SKM-1 treated with dmso at 0.1 percent for 144 hours (cell line): ENCODE measurements at regions not wholly inside any gene's neighbourhood (a gene's known extent, or its start where the extent isn't known, plus 50 kb on each side); places are given as distances from the start of the nearest gene placed in this dataset.
"Not testable (repeated sequence)": the region's sequence is repeated elsewhere in the genome, so short reads cannot be mapped to it uniquely, and the experiment has no call there.

Experiments
- DNase-seq: peaks from one replicate; lab custom pipeline; 2025; ENCODE audit not compliant: unreplicated experiment; lab: John Stamatoyannopoulos, UW

DNA sequence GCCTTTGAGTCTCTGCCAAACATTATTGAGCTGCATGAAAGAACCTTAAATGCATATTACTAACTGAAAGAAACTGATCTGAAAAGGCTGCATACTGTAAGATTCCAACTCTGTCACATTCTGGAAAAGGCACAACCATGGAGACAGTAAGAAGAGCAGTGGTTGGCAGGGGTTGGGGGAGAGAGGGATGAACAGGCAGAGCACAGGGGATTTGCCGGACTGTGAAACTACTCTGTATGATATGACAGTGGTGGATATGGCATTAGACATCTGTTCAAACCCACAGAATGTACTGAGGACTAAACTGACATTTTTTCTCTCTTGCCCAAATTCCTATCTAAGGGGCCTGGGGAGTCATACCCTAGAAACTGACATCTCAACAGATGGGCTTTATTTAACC, 138.4 kb downstream of the KCNJ12 start:
- DNase-seq: not testable (repeated sequence)

DNA sequence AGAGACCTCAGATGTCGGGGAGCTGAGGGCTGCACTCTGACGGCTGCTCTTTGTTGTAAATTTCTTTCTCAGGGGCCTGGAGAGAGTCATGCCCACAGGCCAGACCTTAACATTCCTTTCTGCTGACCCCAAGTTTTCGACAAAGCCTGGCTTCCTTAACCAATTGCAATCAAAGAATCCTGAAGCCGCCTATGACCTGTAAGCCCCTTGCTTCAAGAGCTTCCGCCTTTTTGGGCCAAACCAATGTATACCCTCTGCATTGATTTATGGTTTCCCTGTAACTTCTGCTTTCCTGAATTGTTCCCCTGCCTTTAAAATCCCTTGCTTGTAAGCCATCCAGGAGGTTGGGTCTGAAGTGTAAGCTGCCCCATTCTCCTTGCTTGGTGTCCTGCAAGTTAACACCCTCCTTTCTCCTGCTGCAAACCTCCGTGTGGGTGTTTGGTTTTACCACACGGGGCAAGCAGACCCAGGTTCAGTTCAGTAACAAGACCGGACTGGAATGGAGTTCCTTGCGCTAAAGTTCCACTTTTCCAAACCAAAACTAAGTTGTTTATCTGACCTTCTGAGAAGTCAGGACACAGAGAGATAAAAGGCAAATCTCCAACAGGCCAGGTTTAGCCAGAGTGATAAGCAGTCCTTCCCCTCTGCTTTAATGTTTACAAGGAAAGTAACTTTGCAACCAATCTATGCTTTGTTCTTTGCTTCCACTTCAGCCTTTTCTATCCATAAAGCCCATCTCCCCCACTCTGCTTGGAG, 141.6 kb downstream of the KCNJ12 start:
- no peak for DNase-seq

DNA sequence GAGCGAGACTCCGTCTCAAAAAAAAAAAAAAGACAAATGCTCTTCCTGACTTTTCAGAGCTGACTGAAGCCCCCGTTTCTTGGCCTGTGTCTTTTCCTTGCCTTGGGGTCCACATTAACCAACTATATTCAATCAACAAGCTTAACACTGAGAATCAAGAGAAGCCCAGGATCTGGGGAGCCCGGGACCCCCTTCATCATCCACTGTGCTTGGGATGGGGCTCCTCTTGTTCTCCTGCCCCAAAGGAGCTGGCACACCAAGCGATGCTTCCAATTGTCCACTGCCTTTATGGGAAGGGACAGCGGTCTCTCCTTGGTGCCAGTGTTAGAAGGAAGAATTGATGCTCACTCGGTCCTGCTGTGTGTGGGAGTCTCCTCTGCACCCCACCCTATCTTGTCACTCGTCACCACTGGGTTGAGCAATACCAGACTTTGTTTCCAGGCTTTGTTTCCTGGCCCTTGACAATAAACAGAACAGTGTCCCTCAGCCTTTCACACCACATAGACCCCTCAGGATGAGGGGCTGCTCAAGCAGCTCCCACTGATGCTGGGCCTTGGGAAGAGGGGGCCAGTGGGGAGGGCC, 146.7 kb downstream of the KCNJ12 start:
- DNase-seq: no peak

DNA sequence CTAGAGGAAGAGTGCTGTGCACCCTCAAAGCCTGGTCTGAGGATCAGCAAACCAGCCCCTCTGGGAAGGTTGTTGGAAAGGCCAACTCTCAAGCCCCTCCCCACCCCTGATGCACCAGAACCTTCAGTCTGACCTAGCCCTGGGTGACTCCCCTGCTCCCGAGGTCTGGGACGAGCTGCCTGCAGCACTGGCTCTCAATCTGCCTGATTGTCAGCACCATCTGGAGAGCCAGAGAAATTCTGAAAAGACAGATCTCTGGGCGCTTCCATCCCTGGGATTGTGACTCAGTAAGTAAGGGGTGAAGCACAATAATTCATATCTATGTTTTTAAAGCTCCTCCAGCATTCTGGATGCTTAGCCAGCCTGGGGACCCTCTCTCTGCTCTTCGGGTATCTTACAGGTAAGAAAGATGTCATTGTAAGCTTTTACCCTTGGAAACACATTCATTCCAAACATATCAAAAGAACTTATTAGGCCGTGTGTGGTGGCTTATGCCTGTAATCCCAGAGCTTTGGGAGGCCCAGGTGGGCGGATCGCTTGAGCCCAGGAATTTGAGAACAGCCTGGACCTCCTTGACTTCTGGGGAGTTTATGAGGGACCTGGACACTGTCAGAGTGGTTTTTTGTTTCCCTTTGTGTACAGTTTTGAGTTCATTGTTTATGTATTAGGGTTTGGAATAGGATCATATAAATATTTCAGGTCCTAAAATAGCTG, 147.5 kb downstream of the KCNJ12 start:
- no peak for DNase-seq

DNA sequence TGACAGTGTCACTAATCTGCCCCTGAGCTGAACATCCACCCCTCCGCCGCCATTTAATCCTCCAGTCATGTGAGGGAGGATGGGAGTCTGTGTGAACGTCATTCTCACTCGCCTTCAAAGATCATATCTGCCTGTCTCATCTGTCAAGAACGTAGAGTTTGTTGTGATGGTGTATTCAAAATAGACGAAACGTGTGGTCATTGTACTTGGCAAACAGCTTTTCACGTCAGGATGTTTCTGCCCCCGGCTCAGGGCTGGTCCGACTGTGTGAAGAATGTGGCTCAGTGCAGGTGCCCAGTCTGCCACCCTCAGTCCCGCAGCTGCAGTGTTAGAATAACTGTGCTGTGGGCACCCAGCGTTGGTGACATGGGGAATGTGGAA, 148.0 kb downstream of the KCNJ12 start:
- no peak for DNase-seq

DNA sequence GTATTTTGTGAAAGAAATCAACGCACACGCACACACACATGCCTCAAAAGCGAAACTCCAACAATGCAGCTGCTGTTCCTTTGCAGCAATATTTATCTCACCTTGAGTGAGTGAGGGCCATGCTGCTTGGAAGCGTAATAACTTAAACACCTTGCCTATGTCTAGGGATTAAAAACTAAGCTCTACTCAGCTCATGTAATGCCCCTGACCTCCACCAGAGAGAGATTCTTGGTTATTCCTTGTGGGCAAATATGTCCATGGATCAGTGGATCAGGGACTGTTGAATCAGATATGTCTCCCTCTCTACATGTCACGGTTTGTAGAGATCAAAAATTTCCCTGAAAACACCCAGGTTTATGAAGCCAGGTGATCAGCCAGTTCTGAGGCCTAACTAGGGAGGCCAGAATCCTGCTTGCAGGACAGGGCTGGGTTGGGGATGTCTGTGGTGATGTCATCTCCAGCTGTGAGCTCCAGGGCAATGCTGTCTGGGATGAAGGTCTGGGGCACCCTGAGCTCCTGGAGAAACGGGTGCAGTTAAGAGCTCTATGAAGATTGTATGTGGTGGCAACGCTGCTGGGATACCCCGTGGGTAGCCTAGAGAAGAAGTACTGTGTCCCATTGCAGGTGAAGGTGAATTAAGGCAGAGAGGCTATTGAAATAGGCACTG, 149.4 kb downstream of the KCNJ12 start:
- DNase-seq: no peak

DNA sequence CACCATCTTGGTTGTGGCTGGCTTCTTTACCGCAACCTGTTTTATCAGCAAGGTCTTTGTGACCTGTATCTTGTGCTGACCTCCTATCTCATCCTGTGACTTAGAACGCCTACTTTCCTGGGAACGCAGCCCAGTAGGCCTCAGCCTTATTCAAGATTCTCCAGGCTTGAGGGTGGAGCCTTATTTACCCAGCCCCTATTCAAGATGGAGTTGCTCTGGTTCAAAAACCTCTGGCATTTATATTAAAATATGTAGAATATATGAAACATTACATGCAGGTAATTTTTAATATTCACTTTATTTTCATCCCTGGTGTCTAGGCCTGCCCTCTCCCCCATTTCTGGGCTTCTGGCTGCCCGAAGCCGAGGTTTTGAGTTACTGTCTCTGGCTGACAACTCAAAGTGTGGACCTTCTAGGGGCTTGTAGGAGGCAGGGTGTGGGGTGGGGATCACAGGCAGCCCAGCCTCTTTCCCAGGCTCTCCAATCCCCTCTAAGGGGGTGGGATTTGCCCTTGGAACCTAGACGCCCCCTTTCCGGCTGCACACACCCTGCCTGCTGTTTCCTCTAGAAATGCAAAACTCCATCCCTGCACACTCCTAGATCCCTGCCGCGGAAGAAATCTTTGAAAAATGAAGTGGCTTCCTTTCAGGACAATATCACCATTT, 152.0 kb downstream of the KCNJ12 start:
- DNase-seq: no peak

DNA sequence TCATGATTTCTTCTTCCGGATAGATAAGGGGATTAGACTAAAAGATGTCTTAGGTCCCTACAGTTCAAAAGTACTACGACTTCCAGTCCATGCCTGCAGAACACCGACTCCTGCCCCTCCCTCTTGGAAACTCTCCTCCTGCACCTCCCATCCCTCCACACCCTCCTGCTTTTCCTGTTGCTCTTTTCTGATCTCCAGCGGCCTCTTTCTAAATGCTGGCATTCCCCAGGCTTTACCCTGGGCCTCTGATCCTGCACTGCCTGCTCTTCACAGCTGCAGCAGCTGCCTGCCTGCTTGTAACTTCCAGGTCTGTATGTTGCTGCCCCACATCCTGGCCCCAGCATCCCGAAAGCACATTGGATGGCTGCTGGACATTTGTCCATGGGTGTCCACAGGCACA, 154.2 kb downstream of the KCNJ12 start:
- no peak for DNase-seq

DNA sequence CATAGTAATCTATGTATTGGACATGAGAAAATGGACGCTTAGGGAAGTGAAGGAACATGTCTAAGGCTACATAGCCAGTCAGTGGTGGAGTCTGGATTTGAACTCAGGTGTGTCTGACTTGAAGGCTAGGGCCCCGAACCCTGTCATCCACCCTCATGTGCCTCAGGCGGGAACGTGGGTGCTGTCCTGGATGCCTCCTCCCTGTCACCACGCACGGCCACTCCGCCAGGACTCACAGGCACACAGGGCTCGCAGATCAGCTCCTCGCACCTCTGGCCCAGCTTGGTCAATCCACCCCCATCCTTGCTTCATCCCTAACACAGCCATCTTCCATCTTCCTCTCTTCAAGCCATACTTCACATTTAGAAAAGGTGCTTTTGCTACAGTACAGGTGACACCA, 154.7 kb downstream of the KCNJ12 start:
- no peak for DNase-seq

DNA sequence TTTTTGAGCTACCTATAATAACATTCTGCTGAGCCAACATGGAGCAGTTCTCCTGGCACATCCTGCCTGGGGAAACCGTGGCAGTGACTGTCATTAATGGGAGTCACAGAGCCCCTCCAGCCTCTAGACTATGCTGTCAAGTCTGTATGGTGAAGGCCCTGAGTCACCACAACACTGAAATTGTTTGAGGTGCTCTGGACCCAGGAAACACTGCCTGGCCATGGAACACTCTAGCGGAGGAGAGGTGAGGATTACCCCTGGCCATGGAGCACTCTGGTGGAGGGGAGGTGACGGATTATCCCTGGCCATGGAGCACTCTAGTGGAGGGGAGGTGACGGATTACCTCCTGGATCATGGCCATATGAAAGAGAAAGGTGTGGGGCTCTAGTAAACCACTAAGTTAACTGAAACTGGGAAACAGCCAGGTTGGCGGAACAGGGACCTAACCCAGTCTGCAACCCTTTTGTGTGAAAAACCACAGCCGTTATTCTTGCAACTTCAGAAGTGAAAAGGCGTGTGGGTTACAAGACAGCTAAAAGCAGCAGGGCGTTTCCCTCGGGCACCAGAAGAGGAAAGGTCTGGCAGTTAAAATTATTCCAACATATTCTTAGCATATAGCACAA, 156.7 kb downstream of the KCNJ12 start:
- DNase-seq: no peak

DNA sequence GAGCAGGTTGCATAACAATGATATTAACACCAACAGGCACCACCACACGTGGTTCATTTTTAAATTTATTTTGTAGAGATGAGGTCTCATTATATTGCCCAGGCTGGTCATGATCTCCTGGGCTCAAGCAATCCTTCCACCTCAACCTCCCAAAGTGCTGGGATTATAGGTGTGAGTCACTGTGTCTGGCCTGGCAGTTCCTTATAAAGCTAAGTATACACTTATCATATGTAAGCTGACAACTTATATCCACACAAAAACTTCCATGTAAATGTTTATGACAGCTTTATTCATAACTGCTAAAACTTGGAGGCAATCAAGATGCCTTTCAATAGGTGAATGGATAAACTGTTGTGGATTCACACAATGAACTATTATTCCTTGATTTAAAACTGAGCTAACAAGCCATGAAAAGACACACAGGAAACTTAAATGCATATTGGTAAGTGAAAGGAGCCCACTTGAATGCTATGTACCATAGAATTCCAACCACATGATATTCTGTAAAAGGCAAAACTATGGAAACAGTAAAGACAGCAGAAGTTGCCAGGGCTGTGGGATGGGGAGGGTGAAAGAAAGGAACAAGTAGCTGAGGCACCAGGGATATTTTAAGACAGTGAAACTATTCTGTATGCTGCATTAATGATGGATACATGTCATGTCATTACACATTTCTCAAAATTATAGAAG, 156.5 kb upstream of the KCNJ18 start:
- no peak for DNase-seq

DNA sequence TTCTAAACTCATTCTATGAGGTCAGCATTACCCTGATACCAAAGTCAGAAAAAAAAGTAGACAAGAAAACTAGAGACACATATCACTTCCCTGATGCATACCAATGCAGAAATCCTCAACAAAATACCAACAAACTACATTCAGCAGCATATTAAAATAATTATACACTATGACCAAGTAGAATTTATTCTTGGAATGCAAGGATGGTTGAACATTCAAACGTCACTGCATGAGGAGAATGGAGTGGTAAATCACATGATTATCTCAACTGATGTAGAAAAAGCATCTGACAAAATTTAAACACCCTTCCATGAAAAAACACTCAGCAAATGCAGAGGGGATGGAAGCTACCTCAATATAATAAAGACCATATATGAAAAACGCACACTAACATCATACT, 155.0 kb upstream of the KCNJ18 start:
- no peak for DNase-seq

DNA sequence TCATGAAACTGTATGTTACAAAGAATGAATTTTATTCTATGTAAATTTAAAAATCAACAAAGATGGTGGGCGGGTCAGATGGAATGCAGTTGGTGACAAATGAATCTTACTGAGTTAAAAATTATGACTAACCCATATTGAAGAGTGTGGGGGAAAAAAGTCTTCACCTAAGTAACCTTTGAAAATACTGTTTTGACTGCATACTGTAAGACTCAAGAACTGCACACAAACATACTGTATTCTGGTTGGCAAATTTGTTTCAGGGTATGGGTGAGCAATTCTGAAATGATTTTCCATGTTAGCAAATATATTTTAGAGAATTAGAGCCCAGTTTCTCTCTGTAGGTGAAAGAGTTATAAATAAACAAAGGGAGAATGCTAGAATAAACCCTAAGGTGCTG, 153.7 kb upstream of the KCNJ18 start:
- DNase-seq: no peak

DNA sequence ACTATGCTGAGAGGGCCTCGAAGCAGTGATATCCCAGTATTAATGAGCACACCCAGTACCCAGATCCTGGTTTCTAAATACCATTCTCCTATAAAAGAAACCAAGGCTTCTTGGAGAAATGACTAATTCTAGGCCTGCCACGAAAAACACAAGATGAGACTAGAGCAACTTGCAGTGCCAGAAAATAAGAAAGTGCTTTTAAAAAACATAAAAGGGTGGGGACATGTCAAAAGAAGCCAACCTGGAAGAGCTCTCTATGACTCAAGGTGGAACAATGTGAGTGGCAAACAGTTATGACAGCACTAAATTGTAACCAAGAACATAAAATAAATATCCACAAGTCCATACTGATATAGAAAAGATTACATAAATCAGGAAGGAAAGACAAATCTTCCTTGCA, 153.2 kb upstream of the KCNJ18 start:
- no peak for DNase-seq

DNA sequence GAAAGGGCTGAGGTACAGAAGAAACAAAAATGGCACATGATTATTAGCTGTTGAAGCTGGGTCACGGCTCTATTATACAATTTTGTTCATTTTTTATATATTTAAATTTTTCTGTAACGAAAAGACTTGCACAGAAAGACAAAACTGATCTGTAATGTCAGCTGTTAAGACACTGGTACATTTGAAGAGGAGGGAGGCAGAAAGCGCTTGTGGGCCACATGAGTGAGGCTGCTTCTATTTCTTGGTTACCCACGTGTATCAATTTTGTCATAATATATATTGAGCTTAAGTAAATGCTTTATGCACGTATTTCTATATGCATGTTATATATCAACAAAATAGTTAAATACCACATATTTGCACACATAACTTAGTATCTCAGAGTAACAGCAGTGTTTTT, 151.8 kb upstream of the KCNJ18 start:
- no peak for DNase-seq

DNA sequence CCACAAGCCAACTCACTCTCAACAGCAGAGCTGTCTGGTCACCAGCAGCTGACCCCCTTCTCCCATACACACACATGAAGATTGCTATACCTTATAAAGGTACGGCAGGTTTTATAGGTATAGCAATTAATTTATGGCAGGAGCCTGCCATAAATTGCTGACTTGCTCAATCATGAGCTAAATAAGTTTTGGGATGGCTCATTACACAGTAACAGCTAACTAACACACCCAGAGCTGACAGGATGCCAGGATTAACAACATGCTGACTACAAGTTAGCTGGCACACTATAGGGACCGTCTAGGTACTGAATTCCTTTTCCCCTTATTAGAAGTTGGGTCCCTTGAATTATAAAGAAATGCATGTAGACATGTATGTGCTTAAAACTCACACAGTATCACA, 150.3 kb upstream of the KCNJ18 start:
- no peak for DNase-seq

DNA sequence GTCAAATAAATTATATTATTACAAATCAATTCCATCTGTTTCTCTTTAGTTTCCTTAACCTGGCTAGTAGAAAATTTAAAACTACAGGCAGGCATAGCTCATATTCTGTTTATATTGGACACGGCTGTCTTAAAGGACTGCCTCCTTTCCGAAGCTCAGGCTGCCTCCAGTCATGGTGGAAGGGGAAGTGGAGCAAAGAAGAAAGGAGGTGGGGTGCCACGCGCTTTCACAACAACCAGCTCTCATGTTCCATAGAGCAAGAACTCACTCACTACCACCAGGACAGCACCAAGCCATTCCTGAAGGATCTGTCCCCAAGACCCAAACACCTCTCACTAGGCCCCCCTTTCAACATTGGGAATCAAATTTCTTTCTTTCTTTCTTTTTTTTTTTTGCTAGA, 149.3 kb upstream of the KCNJ18 start:
- DNase-seq: no peak

DNA sequence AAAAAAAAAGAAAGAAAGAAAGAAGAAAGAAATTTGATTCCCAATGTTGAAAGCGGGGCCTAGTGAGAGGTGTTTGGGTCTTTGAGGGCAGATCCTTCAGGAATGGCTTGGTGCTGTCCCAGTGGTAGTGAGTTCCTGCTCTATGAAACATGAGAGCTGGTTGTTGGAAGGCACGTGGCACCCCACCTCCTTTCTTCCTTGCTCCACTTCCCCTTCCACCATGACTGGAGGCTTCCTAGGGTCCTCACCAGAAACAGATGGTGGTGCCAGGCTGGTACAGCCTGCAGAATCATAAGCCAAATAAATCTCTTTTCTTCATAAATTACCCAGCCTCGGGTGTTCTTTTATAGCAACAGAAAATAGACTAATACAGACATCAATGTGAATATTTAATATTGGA, 147.3 kb upstream of the KCNJ18 start:
- DNase-seq: no peak

DNA sequence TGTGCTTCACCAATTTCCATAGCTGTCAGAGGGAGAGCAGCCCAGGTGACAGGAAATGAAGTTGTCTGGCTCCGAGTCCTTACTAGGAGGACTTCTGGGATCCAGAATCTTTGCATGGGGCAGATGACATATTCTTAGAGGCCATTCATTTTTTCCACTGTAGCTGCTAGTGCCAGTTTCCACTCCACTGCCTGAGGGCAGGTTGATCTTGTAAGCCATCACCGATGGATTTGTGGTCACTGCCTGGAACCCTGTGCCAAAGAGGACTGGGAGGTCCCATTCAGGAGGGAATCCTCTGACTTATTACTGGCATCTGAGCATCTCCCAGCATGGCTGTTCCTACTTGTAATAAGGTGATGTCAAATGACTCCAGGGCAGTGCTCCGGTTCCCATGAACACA, 144.1 kb upstream of the KCNJ18 start:
- DNase-seq: no peak

DNA sequence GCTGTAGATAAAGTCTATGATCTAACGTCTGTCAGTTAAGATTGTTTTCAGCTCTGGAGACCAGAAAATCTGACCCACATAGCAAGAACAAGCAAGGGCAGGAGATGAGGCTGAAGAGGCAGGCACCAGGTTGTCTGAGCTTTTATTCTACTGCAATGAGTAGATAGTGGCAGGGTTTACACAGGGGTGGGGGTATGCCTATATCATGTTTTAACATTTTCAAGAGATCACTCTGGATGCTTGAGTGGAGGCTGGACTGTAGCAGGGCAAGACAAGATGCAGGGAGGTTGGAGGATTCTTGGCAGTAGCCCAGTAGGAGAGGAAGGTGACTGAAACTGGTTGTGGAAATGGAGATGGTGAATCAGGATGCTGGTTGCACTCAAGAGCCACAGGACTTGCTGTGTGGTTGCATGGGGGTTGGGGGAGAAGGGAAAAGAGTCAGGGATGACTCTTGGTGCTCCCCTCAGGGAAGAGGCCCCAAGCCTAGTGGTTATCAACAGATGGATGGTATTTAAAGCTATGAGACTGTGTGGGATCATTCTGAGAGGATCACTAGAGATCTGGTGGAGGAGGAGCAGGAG, 143.1 kb upstream of the KCNJ18 start:
- DNase-seq: no peak
